ENCODE measurements at regions not wholly inside any gene's neighbourhood (a gene's known extent, or its start where the extent isn't known, plus 50 kb on each side); places are given as distances from the start of the nearest gene placed in this dataset.
A peak's percentile ranks its signal among the peaks of the same experiment; 100 is the strongest.

DNA sequence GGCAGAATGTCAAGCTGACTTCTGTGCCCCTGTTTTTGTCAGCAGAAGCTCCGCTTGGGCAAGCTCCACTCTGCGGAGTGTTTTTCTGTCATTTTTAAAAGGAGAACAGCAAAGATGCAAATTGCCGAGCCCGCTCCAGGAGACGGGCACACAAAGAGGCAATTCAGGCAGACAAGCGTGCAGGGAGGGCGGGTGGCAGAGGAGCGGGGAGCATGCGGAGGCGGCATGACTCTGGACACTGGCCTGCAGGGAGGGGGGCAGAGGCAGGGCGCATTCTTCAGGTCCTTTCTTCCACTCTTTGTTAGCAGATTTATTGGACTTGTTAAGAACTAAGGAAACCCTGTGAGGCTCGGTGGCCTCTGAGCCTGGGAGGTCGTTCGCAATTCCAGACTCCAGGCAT is 187.3 kb upstream of the RMST start:
- DNase-seq (ENCODE audit: low read depth) = no peak

DNA sequence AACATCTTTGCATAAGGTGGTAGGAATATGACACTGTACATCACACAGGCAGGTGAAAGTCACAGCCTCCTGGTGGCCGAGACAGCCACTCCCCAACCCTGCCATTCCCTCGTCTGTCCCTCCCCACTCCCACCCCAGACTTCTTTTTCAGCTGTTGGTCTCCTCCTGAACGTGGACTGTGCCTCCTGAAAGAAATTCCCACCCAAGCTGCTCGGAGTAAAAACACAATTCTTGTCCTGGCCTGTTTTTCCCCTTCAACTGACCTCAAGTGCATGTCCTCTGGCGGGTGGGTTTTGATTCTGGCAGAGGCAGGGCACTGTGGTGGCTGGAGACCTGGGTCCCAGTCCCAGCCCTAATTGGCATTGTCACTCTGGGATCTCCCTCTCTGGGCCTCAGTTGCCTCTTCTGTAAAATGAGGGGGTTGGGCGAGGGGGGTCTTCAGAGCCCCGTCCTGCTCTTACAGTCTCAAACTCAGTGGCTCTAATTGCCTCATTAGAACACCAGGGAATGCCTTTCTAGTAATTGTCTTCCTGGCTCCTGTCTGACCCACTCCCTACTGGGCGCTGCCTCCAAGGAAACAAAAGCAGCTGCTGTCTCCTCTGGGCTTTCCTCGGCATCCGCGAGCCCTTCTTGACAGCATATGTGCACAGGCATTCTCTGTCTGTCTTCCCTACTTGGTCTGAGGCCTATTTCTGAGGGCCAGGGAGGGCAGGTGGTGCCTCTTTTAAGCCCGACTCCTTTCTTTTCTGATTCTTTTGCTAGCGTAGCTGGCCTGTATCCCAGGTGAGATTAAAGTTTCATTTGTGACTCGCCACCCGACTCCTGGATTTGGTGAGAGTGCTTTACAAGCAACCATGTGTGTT is 186.6 kb upstream of the RMST start:
- no peak for DNase-seq (ENCODE audit: low read depth)

DNA sequence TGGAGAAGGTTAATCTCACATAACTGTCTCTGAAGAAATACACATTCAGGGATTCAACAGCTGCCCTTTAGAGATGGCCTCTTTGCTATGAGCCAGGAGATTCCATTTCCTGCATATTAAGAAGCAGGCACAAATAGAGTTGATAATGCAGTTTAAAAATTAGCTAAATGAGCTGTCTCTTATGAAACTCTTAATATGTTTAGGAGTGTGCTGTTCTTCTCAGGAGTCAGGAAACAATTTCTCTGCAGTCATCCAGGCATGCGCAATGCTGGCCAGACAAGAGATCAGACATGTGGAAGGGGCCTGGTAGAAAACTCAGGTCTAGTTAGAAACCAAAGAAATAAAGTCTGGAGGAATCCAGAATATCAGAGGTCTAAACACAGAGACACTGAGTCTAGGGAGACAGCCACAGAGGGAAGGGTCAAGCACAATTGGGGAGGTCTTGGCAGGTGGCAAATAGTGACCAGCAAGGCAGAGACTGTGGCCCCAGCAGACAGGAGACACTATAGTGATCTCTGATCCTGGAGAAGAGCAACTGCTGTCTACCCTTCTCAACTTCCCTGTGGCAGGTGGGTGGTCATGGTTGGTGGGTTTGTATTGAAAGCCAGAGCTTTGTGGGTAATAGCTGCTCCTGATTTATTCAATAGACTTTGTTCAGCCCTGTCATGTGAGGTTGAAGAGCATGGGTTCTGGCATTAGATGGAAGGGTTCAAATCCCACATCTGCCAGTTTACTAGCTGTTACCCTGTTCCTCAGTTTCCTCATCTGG is 185.8 kb upstream of the RMST start:
- DNase-seq (ENCODE audit: low read depth) = no peak

DNA sequence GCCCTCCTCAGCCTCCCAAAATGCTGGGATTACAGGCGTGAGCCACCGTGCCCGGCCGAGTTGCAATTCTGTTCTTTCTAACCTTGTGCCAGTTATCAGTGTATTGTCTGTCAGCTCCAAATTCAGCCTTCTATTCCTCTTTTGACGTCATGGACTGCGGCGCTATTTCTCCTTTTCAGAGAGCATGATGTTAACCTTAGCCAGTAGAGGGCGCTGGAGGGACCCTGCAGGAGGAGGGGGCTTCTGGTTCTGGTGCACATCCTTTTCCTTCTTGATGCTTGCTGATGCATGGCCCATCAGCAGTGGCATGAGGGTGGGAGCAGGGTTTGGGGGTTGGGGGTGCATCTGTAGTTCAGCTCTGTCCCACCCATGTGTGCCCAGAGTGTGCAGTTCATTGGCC is 179.3 kb upstream of the RMST start:
- DNase-seq (ENCODE audit: low read depth) = no peak

DNA sequence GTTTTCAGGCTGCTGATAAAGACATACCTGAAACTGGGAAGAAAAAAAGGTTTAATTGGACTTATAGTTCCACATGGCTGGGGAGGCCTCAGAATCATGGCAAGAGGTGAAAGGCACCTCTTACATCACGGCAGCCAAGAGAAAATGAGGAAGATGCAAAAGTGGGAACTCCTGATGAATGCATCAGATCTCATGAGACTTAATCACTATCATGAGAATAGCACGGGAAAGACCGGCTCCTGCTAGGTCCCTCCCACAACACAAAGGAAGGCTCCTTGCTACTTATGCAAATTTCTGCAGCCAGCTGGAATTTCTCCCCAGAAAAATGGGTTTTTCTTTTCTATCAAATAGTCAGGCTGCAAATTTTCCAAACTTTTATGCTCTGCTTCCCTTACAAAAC is 174.1 kb upstream of the RMST start:
- no peak for DNase-seq (ENCODE audit: low read depth)

DNA sequence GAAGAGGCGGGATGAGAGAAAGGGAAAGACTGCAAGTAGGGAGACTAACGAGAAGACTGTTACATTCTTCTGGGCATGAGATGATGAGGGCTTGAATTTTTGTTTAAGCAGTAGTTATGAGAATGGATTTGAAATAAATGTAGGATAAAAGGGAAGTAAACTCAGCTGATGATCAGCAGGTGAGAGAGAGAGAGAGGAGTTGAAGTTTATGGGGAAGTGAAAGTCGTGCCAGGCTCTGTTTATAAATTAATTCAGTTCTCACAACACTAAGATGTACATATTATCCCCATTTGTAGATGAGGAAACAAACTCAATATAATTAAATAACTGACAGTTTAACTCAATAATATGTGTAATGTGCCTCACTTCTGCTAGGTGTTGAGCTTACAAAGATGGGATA is 170.0 kb upstream of the RMST start:
- DNase-seq (ENCODE audit: low read depth) = no peak

GRCh38 chr12:97293541-97293940 is 169.1 kb upstream of the RMST start:
- DNase-seq (ENCODE audit: low read depth) = no peak

DNA sequence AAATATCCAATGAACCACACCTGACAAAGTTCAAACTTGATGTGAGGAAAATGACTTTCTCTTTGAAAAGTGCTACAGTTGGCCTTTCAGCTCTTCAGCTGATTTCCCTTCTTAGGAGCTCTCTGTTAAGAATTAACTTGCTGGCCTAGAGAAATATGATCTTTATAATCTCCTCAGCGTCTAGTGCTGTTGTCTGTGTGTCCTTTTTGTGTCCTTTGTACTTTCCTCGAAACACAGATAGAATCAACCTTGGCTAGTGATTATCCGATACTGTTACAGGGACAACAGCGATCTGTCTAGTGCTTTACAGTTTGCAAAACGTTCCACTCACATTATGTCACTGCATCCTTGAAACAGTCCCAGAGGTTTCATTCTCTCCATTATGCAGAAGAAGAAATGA is 162.8 kb upstream of the RMST start:
- no peak for DNase-seq (ENCODE audit: low read depth)

DNA sequence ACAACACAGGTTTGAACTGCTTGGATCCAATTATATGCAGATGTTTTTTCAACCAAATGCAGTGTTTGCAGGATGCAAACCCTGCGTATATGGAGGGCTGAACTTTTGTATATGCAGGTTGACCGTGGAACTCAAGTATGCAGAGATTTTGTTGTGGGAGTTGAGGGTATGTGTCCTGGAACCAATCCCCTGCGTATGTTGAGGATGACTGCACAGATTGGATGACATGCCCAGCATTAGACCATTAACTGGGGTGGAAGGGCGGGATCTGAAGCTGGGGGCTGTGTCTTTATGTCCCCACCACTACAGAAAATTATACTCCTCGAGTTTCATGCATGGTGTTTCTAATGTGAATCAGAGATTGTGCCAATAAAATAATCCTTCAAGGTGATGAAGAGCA is 162.2 kb upstream of the RMST start:
- no peak for DNase-seq (ENCODE audit: low read depth)

DNA sequence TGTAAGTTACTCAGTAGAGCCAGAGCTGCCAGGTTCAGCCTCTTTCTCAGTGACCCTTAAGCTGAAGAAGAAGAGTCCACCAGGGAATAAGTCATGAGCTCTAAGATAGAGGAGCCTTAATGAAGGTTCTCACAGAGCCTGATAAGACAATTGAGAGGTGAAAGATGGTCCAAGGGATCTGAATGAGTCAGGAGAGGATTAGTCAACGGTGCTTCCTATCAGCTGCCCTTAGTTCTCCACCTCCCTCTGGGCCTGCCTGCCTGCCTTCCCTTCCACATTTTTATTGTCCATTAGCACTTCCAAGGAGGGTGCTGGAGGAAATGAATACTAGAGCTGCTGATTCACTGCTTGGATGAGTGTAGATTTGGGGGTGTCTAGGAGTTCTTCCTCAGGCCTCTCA is 161.7 kb upstream of the RMST start:
- no peak for DNase-seq (ENCODE audit: low read depth)

- no peak for DNase-seq (ENCODE audit: low read depth)
Observed at GRCh38 chr12:97301576-97301975, 161.0 kb upstream of the RMST start.

- no peak for DNase-seq (ENCODE audit: low read depth)
Observed at GRCh38 chr12:97305651-97306050, 157.0 kb upstream of the RMST start.

- DNase-seq (ENCODE audit: low read depth) = no peak
Observed at GRCh38 chr12:97306147-97306546, 156.5 kb upstream of the RMST start.

GRCh38 chr12:97308576-97309198 is 153.9 kb upstream of the RMST start:
- DNase-seq (ENCODE audit: low read depth) = peak; percentile 54

- DNase-seq (ENCODE audit: low read depth) = no peak
Observed at GRCh38 chr12:97309921-97310320, 152.7 kb upstream of the RMST start.

DNA sequence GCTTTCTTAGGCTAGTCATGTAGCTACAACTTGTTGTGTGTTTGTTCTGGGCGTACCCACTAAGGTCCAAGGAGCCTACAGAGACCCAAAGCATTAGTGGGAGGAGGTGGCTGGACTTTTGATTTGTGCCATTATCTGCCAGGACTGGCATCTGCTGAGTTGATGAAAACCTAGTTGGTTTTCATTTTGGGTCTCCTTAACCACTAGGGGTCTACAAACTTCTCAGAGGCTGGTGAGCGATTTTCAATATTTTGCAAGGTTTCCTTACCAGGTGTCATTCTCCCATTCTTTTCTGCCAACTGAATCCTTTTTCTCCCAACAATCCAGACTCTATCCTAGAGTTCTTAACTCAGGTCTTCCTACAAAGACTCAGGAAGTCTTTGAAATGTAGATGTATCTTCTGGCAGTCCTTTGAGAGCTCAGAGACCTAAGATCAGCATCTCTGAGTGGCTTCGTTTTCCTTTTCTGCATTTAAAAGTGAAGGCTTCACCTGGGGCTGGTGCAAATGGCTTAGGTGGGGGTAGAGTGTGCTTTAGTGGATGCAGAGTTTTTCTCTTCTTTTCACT is 150.0 kb upstream of the RMST start:
- no peak for DNase-seq (ENCODE audit: low read depth)

GRCh38 chr12:97313471-97314190 is 149.0 kb upstream of the RMST start:
- DNase-seq (ENCODE audit: low read depth) = no peak

DNA sequence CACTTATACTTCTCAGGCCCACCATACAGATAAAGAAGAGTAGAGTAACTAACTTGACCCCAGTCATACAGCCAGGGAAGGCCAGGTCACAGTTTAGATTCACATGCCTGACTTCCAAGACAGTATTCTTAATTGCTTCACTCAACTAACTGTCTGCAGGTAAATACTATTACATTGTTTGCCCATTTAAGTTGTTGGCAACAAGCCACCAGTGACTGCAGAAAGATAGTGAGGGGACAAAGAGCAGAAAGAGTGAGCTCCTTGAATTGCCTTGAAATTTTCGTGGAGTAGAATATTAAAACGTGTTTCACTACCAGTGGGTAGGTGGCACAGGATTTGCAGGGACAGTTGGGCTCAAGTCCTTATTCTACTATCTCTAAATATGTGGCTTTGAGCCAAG is 146.3 kb upstream of the RMST start:
- no peak for DNase-seq (ENCODE audit: low read depth)

GRCh38 chr12:97321621-97322020 is 141.0 kb upstream of the RMST start:
- DNase-seq (ENCODE audit: low read depth) = no peak

DNA sequence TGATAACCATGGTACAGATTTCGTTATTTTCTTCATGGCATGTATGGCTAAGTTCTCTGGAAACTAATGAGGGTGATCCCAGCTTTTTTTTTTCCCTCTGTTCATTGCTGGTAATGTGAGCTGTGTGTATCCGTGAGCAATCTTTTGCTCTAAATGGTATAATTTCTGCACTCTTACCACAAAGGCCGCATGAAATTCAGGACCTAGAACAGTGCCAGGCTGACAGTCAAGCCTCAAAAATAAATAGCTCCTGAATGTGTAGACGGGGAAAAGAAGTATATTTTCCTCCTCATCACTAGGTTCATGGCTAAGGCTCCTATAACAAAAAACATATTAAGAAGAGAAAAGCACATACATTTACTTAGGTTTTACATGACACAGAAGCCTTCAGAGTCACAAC is 140.2 kb upstream of the RMST start:
- no peak for DNase-seq (ENCODE audit: low read depth)

DNA sequence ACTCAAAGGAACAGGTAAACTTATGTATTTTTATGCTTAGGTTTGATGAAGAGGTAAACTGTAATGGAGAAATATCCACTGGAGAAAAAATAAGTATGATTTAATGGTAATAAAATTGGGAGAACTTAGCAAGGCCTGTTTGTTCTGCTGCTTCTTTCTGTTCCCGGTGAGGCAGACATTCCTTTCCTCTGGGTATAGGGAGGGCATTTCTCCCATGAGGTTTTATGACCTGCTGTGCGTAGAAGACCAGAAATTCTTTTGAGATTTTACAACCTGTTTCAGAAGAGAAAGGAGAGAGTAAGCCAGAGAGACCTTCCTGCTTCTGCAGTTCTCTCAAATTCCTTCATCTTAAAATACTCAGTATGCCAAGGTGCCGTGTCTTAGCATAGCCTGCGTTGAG is 139.4 kb upstream of the RMST start:
- no peak for DNase-seq (ENCODE audit: low read depth)

DNA sequence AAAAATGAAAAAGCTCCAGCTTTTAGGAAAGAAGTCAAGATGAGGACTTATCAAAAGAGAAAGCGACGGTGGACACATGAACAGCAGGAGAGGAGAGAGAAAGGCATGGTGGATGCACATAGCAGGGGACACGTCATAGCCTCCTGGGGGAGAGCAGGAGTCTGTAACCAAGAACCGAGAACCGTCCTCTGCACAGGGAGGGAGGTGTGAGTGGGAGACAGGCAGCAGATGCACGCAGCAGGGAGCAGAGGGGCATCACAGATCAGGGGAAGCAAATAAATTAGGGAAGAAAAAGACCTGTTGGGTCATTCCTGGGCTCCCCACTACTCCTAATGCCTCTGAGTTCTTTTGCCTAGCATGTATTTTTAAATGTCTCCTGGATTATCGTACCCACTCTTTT is 138.1 kb upstream of the RMST start:
- no peak for DNase-seq (ENCODE audit: low read depth)

Data from EH (cell line).